Tibial nerve (tissue), 4 donors: ENCODE measurements at regions not wholly inside any gene's neighbourhood (a gene's known extent, or its start where the extent isn't known, plus 50 kb on each side); places are given as distances from the start of the nearest gene placed in this dataset.

Experiments
- DNase-seq, 2 donors: peaks; one replicate each; pipeline ENCODE4 v3.0.0-alpha.2; 2019; ENCODE audit warnings: low spot score in 2 of 2
- H3K27ac ChIP-seq, 4 donors: fragments of 200-600 bp; sonication (generic) in 3 of 4; one replicate each; pipeline ENCODE4 v1.5.1; 2017 to 2019; ENCODE audit warnings: mild to moderate bottlenecking in 1 of 4
- H3K27me3 ChIP-seq, 2 donors: fragments of 200-600 bp; sonication (generic) in 1 of 2; one replicate each; pipeline versions ENCODE4 v1.5.1 to v1.6.0; 2017 to 2019
- H3K36me3 ChIP-seq, 3 donors: fragments of 200-600 bp; sonication (generic); one replicate each; pipeline ENCODE4 v1.5.1; 2018 to 2019
- H3K4me1 ChIP-seq, 4 donors: fragments of 200-600 bp; sonication (generic) in 3 of 4; one replicate each; pipeline ENCODE4 v1.5.1; 2017 to 2019
- H3K4me3 ChIP-seq, 4 donors: fragments of 200-600 bp; sonication (generic) in 3 of 4; one replicate each; pipeline ENCODE4 v1.5.1; 2017 to 2019; ENCODE audit warnings: mild to moderate bottlenecking in 1 of 4, moderate library complexity in 1 of 4
- H3K9me3 ChIP-seq, 4 donors: fragments of 200-600 bp; sonication (generic) in 3 of 4; one replicate each; pipeline ENCODE4 v1.5.1; 2017 to 2019
- EP300 ChIP-seq, 2 donors: sonication (generic); formaldehyde crosslinking; IDR thresholded peaks; one replicate each; pipeline ENCODE4 v1.6.1; 2017; ENCODE audit warnings: antibody characterized with exemption in 2 of 2, mild to moderate bottlenecking in 1 of 2
- POLR2A ChIP-seq, 2 donors: fragments of 450-650 bp; IDR thresholded peaks; one replicate each; pipeline ENCODE4 v1.6.1; 2017; ENCODE audit warnings: antibody characterized with exemption in 2 of 2, mild to moderate bottlenecking in 2 of 2, moderate library complexity in 2 of 2
- WGBS, 2 donors: methylation state at CpG; one replicate each; pipeline ENCODE4 v1.1.5; 2018; 5-methylcytosine and 5-hydroxymethylcytosine counted together
- TF ChIP-seq, protein P1 (sequence below), 5 experiments: fragments of 200-600 bp in 3 of 5; fragments of 450-650 bp in 2 of 5; sonication (generic) in 3 of 5; IDR thresholded peaks; one replicate each; pipeline ENCODE4 v1.5.1; 2016 to 2019; ENCODE audit warnings: antibody characterized with exemption in 5 of 5, mild to moderate bottlenecking in 3 of 5, moderate library complexity in 2 of 5

DNA sequence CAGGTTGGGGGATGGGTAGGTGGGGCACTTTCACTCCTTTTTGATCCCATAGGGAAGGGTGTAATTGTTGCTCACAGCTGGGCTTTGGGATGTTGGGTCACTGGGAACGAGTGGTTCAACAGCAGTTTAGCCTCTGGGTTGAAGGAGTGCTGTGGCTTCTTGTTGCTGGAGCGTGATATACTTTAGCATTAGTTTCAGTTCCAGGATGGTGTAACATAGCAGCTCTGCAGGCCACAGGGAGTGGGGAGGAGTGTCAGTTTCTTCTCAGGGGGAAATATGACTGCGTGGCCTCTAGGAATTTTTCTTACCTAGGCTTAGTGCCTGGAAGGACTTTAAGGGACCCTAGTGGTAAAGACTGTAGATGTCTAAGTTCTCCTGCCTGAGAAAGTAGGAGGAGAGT is 1105.3 kb upstream of the TMPRSS15 start:
- no peak for TF ChIP-seq EP300 (IDR thresholded peaks at IDR 0.05)
- no peak for TF ChIP-seq POLR2A (IDR thresholded peaks at IDR 0.05)
- TF ChIP-seq, protein P1, sequence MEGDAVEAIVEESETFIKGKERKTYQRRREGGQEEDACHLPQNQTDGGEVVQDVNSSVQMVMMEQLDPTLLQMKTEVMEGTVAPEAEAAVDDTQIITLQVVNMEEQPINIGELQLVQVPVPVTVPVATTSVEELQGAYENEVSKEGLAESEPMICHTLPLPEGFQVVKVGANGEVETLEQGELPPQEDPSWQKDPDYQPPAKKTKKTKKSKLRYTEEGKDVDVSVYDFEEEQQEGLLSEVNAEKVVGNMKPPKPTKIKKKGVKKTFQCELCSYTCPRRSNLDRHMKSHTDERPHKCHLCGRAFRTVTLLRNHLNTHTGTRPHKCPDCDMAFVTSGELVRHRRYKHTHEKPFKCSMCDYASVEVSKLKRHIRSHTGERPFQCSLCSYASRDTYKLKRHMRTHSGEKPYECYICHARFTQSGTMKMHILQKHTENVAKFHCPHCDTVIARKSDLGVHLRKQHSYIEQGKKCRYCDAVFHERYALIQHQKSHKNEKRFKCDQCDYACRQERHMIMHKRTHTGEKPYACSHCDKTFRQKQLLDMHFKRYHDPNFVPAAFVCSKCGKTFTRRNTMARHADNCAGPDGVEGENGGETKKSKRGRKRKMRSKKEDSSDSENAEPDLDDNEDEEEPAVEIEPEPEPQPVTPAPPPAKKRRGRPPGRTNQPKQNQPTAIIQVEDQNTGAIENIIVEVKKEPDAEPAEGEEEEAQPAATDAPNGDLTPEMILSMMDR (IDR thresholded peaks at IDR 0.05), result no peak
- WGBS, 2 donors, result 75 to 81% methylated on average over 3 of the region's 3 CpGs

DNA sequence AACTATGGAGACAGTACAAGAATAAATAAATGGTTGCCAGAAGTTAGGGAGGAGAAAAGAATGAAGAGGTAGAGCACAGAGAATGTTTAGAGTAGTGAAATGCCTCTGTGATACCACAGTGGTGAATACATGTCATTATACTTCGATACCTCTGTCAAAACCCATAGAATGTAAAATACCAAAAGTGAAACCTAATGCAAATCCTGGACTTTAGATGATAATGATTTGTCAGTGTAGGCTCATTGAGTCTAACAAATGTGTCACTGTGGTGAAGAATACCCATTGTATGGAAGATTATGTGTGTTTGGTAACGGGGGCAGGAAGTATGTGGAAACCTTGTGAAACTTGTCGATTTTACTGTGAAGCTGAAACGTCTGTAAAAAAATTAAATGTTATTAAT is 1106.5 kb upstream of the TMPRSS15 start:
- H3K4me1 ChIP-seq, result no peaks in the 10 kb centered on the region
- WGBS, 2 donors, result 78 to 91% methylated on average over 4 of the region's 4 CpGs
- TF ChIP-seq, protein P1 (IDR thresholded peaks at IDR 0.05), result no peak
- no peak overlapping the region for H3K4me3 ChIP-seq
- H3K27me3 ChIP-seq, result no peaks in the 10 kb centered on the region
- no peak overlapping the region for H3K27ac ChIP-seq
- H3K9me3 ChIP-seq, result peaks cover 0 to 16% (median 3%) of the 10 kb centered on the region in 4 donors
- H3K36me3 ChIP-seq, result no peaks in the 10 kb centered on the region
- no peak for DNase-seq

More for the DNA sequence above, 1105.3 kb upstream of the TMPRSS15 start:
- no peaks in the 10 kb centered on the region for H3K36me3 ChIP-seq
- no peak overlapping the region for H3K4me3 ChIP-seq
- H3K27me3 ChIP-seq, result no peaks in the 10 kb centered on the region
- H3K4me1 ChIP-seq, result no peaks in the 10 kb centered on the region
- DNase-seq, result no peak
- peaks cover 0 to 14% (median 5%) of the 10 kb centered on the region in 4 donors for H3K9me3 ChIP-seq
- no peak overlapping the region for H3K27ac ChIP-seq

DNA sequence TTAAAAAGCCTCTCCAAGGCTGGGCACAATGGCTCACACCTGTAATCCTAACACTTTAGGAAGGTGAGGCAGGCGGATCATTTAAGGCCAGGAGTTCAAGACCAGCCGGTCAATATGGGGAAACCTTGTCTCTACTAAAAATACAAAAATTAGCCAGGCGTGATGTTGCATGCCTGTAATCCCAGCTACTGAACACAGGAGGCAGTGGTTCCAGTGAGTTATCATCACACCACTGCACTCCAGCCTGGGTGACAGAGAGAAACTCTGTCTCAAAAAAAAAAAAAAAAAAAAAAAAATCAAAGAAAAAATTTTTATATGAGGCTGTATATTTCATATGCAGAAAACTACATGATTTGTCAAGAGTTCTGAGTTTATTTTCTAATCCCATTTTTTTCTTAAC is 1107.1 kb upstream of the TMPRSS15 start:
- H3K4me1 ChIP-seq, result no peaks in the 10 kb centered on the region
- DNase-seq, result no peak
- TF ChIP-seq EP300 (IDR thresholded peaks at IDR 0.05) (no peak), POLR2A (IDR thresholded peaks at IDR 0.05) (no peak)
- TF ChIP-seq, protein P1 (IDR thresholded peaks at IDR 0.05), result no peak
- WGBS, 2 donors, result 94 to 95% methylated on average over 3 of the region's 3 CpGs
- H3K9me3 ChIP-seq, result peaks cover 0 to 20% (median 3%) of the 10 kb centered on the region in 4 donors
- no peaks in the 10 kb centered on the region for H3K36me3 ChIP-seq
- no peak overlapping the region for H3K27ac ChIP-seq
- no peaks in the 10 kb centered on the region for H3K27me3 ChIP-seq
- H3K4me3 ChIP-seq, result no peak overlapping the region

DNA sequence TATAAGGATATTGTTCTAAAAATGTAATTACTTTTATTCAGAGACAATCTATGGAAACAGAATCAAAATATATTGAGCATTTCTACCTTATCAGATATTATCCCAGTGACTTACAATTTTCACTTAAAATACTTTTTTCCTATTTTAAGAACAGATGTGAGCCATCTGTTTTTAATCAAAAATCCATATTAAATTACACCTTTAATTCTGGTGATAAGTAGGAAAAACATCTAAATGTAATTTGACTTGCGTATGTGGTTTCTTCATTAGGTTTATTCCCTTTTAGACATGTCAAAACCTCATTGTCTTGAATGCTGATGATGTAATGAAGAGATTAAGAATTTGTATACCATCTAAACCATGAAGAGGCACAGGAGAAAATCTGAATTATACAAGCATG is 1118.8 kb upstream of the TMPRSS15 start:
- Histone ChIP-seq H3K27me3 (no peaks in the 10 kb centered on the region), H3K9me3 (no peaks in the 10 kb centered on the region), H3K27ac (no peak overlapping the region), H3K36me3 (no peaks in the 10 kb centered on the region), H3K4me1 (no peaks in the 10 kb centered on the region), H3K4me3 (no peak overlapping the region)
- TF ChIP-seq POLR2A (IDR thresholded peaks at IDR 0.05), result no peak
- TF ChIP-seq, protein P1 (IDR thresholded peaks at IDR 0.05), result no peak
- WGBS, 2 donors, result 74 to 75% methylated on average over 1 of the region's 1 CpG
- DNase-seq, result no peak

DNA sequence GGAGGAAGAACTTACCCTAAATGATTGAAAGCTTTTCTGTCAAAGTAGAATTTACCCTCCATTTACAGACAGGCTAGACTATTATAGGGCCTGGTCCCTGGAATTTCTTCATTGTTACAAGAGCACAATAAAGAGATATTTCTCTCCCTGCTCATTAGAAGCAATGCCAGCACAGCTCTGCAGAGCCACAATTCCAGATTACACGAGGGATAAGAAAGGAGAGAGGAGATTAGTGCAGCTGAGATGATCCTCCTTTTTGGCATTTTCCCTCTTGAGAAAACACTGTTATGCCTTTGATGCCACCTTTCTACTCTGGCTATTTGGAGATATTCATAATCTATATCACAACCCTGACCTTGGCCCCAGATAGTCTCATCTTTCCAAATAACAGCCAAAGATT is 1119.5 kb upstream of the TMPRSS15 start:
- WGBS, 2 donors, result 54 to 59% methylated on average over 1 of the region's 1 CpG
- no peak for DNase-seq
- no peak overlapping the region for H3K4me3 ChIP-seq
- no peaks in the 10 kb centered on the region for H3K9me3 ChIP-seq
- H3K36me3 ChIP-seq, result no peaks in the 10 kb centered on the region
- H3K27ac ChIP-seq, result no peak overlapping the region
- TF ChIP-seq POLR2A (IDR thresholded peaks at IDR 0.05), result no peak
- TF ChIP-seq, protein P1 (IDR thresholded peaks at IDR 0.05), result no peak
- no peak for TF ChIP-seq EP300 (IDR thresholded peaks at IDR 0.05)
- H3K27me3 ChIP-seq, result no peaks in the 10 kb centered on the region
- H3K4me1 ChIP-seq, result no peaks in the 10 kb centered on the region
